GM23338 (cell line): ENCODE measurements at regions not wholly inside any gene's neighbourhood (a gene's known extent, or its start where the extent isn't known, plus 50 kb on each side); places are given as distances from the start of the nearest gene placed in this dataset.

Source experiments
- ATAC-seq: fragments of 200-7000 bp; cut with Tn5 transposase; 3 replicates; pipeline ENCODE4 v1.9.1; 2020
- DNase-seq: peaks from one replicate; pipeline ENCODE4 v3.0.0-alpha.2; 2015; ENCODE audit warnings: low spot score
- H2AFZ ChIP-seq: fragments of 200-600 bp; sonication (generic); 2 replicates; pipeline ENCODE4 v1.8.0; 2016; ENCODE audit warnings: antibody characterized with exemption, mild to moderate bottlenecking, moderate library complexity
- H3F3A ChIP-seq: fragments of 200-600 bp; sonication (generic); replicated peaks from 2 replicates; pipeline ENCODE4 v1.8.0; 2017; ENCODE audit warnings: antibody characterized with exemption, mixed run types, low read depth
- H3K27ac ChIP-seq: fragments of 200-600 bp; sonication (generic); 2 replicates; pipeline ENCODE4 v1.6.1; 2016; ENCODE audit warnings: low read depth
- H3K27me3 ChIP-seq: fragments of 200-600 bp; sonication (generic); 2 replicates; pipeline ENCODE4 v1.8.0; 2016; ENCODE audit warnings: mild to moderate bottlenecking, mixed run types, moderate library complexity; ENCODE audit not compliant: insufficient read depth
- H3K36me3 ChIP-seq: fragments of 200-600 bp; sonication (generic); 2 replicates; pipeline ENCODE4 v1.8.0; 2016; ENCODE audit warnings: mild to moderate bottlenecking; ENCODE audit not compliant: insufficient read depth
- H3K4me1 ChIP-seq: fragments of 200-600 bp; sonication (generic); 2 replicates; pipeline ENCODE4 v1.8.0; 2016; ENCODE audit warnings: mild to moderate bottlenecking, moderate library complexity; ENCODE audit not compliant: insufficient read depth
- H3K4me2 ChIP-seq: fragments of 200-600 bp; sonication (generic); 2 replicates; pipeline ENCODE4 v1.7.1; 2017; ENCODE audit warnings: mixed run types
- H3K4me3 ChIP-seq: fragments of 200-600 bp; sonication (generic); 2 replicates; pipeline ENCODE4 v1.6.1; 2016; ENCODE audit warnings: mixed run types
- H3K79me2 ChIP-seq: fragments of 200-600 bp; sonication (generic); replicated peaks from 2 replicates; pipeline ENCODE4 v1.8.0; 2017; ENCODE audit warnings: mild to moderate bottlenecking; ENCODE audit not compliant: insufficient read depth
- H3K9me2 ChIP-seq: fragments of 200-600 bp; sonication (generic); 2 replicates; pipeline ENCODE4 v1.8.0; 2017; ENCODE audit not compliant: insufficient read depth
- H4K20me1 ChIP-seq: fragments of 200-600 bp; sonication (generic); replicated peaks from 2 replicates; pipeline ENCODE4 v1.8.0; 2017; ENCODE audit warnings: mild to moderate bottlenecking; ENCODE audit not compliant: insufficient read depth
- H3K27ac Mint-ChIP-seq: 2 replicates; pipeline ENCODE4 v1.8.0; 2020; ENCODE audit warnings: inconsistent platforms, mild to moderate bottlenecking, moderate library complexity, mixed read lengths
- H3K27me3 Mint-ChIP-seq: 3 replicates; pipeline ENCODE4 v1.8.0; 2022; ENCODE audit warnings: low read depth, mild to moderate bottlenecking, moderate library complexity, mixed read lengths, inconsistent platforms; ENCODE audit not compliant: insufficient read depth, poor library complexity
- H3K36me3 Mint-ChIP-seq: 3 replicates; pipeline ENCODE4 v1.8.0; 2021; ENCODE audit warnings: low read depth, mild to moderate bottlenecking, inconsistent platforms, moderate library complexity, mixed read lengths
- H3K4me1 Mint-ChIP-seq: 3 replicates; pipeline ENCODE4 v1.8.0; 2020; ENCODE audit warnings: mild to moderate bottlenecking, inconsistent platforms, mixed read lengths
- H3K4me3 Mint-ChIP-seq: 3 replicates; pipeline ENCODE4 v1.8.0; 2021; ENCODE audit warnings: moderate library complexity, mild to moderate bottlenecking, inconsistent platforms, mixed read lengths
- H3K9me3 Mint-ChIP-seq: 3 replicates; pipeline ENCODE4 v1.8.0; 2020; ENCODE audit warnings: moderate library complexity, mild to moderate bottlenecking, inconsistent platforms, mixed read lengths
- CREB1 ChIP-seq: fragments of 250-450 bp; sonication (Bioruptor Pico); IDR thresholded peaks from 2 replicates; pipeline ENCODE4 v1.5.0; 2020; ENCODE audit warnings: low read depth, mild to moderate bottlenecking, moderate library complexity
- CTCF ChIP-seq, 2 experiments: fragments of 200-600 bp in 1 of 2; sonication (generic) in 1 of 2; conservative IDR thresholded peaks; 2 replicates each; pipeline versions ENCODE4 v1.5.1 to v1.6.1; 2016 to 2017; ENCODE audit warnings: antibody characterized with exemption in 2 of 2, low read depth in 2 of 2, mild to moderate bottlenecking in 2 of 2, moderate library complexity in 1 of 2
- ETS1 ChIP-seq: IDR thresholded peaks from 2 replicates; pipeline ENCODE4 v1.6.1; 2016; ENCODE audit warnings: antibody characterized with exemption
- EZH2 ChIP-seq: fragments of 200-600 bp; sonication (generic); IDR thresholded peaks from one replicate; pipeline ENCODE4 v1.8.0; 2017; ENCODE audit warnings: antibody characterized with exemption, mild to moderate bottlenecking, low read depth; ENCODE audit not compliant: unreplicated experiment
- EZH2phosphoT487 ChIP-seq: fragments of 200-600 bp; sonication (generic); IDR thresholded peaks from one replicate; pipeline ENCODE4 v1.8.1; 2018; ENCODE audit warnings: antibody characterized with exemption; ENCODE audit not compliant: unreplicated experiment
- JUNB ChIP-seq: IDR thresholded peaks from one replicate; pipeline ENCODE4 v1.6.1; 2016; ENCODE audit warnings: antibody characterized with exemption; ENCODE audit not compliant: unreplicated experiment
- NANOG ChIP-seq: IDR thresholded peaks from 2 replicates; pipeline ENCODE4 v1.6.1; 2016; ENCODE audit warnings: antibody characterized with exemption, borderline replicate concordance
- POLR2AphosphoS5 ChIP-seq: IDR thresholded peaks from 2 replicates; pipeline ENCODE4 v1.6.1; 2016; ENCODE audit warnings: antibody characterized with exemption, low read depth
- REST ChIP-seq: IDR thresholded peaks from one replicate; pipeline ENCODE4 v1.6.1; 2018; ENCODE audit warnings: antibody characterized with exemption; ENCODE audit not compliant: unreplicated experiment
- STAT1 ChIP-seq: IDR thresholded peaks from one replicate; pipeline ENCODE4 v1.6.1; 2016; ENCODE audit warnings: antibody characterized with exemption; ENCODE audit not compliant: unreplicated experiment
- ZNF114 ChIP-seq: fragments of 250-450 bp; sonication (Bioruptor Pico); IDR thresholded peaks from 2 replicates; pipeline ENCODE4 v1.5.0; 2020; ENCODE audit warnings: mild to moderate bottlenecking, moderate library complexity
- ZNF331 ChIP-seq: fragments of 250-450 bp; sonication (Bioruptor Pico); IDR thresholded peaks from 2 replicates; pipeline ENCODE4 v1.5.0; 2020; ENCODE audit warnings: low read depth, mild to moderate bottlenecking, moderate library complexity
- ZNF462 ChIP-seq: fragments of 250-450 bp; sonication (Bioruptor Pico); IDR thresholded peaks from 2 replicates; pipeline ENCODE4 v1.5.0; 2020; ENCODE audit warnings: mild to moderate bottlenecking, moderate library complexity

DNA sequence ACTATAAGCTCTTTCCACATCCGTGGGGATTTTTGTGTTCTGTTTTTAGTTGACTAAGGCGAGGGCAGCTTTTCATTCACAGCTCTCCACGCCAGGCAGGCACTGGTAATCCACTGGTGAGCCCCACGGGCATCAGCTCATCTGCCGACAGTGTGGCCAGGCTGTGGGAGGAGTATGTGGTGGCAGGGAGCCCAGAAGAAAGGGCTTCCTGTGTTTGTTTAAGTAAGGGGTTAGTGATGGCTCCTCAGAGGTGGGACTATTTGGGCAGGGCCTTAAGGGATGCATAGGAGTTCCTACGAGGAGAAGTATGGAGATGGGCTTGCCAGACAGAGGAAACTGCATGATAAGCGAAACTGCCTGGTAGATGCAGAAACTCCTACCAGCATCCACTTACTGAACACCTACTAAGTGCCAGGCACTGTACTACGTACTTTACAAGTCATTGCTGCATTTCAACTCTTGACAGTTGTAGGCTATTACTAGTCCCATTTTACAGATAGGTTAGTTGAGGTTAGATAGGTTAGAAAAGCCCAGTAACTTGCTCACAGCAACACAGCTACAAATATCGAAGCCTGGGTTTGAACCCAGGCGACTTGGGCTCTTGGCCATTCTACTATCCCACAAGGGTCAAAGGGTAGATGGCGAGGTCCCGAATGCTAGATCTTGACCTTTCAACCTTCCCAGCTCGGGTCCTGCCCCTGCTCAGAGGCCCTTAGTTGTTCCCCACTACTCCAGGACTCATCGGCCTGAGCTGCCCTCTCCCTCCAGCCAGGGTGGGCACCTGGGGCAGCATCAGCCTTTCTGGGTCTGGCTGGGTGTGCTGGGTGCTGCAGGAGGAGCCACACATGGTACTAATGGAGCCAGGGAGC, 55.1 kb downstream of the CEBPB start:
- Histone ChIP-seq H3F3A (no peaks in the 10 kb centered on the region), H4K20me1 (no peaks in the 10 kb centered on the region), H3K4me3 (no peak overlapping the region), H3K9me2 (no peaks in the 10 kb centered on the region), H3K27ac (no peak overlapping the region), H2AFZ (no peak overlapping the region), H3K4me1 (no peaks in the 10 kb centered on the region), H3K79me2 (no peaks in the 10 kb centered on the region), H3K27me3 (no peaks in the 10 kb centered on the region), H3K36me3 (no peaks in the 10 kb centered on the region), H3K4me2 (no peak overlapping the region)
- Mint-ChIP-seq H3K27ac (no peak overlapping the region), H3K4me3 (no peak overlapping the region), H3K9me3 (no peaks in the 10 kb centered on the region), H3K27me3 (peaks cover 11% of the 10 kb centered on the region), H3K36me3 (no peaks in the 10 kb centered on the region), H3K4me1 (no peaks in the 10 kb centered on the region; the same call in 1 of the 3 replicates)
- DNase-seq (no peak), ATAC-seq (no peak)
- TF ChIP-seq JUNB (no peak), ZNF462 (no peak), STAT1 (no peak), REST (no peak), POLR2AphosphoS5 (no peak), ZNF331 (CRISPR knock-in tag) (no peak), EZH2phosphoT487 (no peak), CTCF (conservative IDR thresholded peaks at IDR 0.05; ENCODE audit: low read depth in 2 of 2) (no peak), ZNF114 (CRISPR knock-in tag) (no peak), EZH2 (no peak), ETS1 (no peak), CREB1 (no peak), NANOG (no peak)
